HG02870 (cell line): ENCODE measurements at regions not wholly inside any gene's neighbourhood (a gene's known extent, or its start where the extent isn't known, plus 50 kb on each side); places are given as distances from the start of the nearest gene placed in this dataset.
"Not testable (repeated sequence)": the region's sequence is repeated elsewhere in the genome, so short reads cannot be mapped to it uniquely, and the experiment has no call there.

Experiments
- ATAC-seq: cut with Tn5 transposase; IDR thresholded peaks from one replicate; pipeline ENCODE4 v1.9.1; 2021; ENCODE audit warnings: mild to moderate bottlenecking, moderate library complexity; ENCODE audit not compliant: unreplicated experiment

- no peak for ATAC-seq
Measured at GRCh38 chr12:4158306-4158705, 115.3 kb upstream of the CCND2 start.

- ATAC-seq = no peak
Measured at GRCh38 chr12:4157122-4157521, 116.4 kb upstream of the CCND2 start.

DNA sequence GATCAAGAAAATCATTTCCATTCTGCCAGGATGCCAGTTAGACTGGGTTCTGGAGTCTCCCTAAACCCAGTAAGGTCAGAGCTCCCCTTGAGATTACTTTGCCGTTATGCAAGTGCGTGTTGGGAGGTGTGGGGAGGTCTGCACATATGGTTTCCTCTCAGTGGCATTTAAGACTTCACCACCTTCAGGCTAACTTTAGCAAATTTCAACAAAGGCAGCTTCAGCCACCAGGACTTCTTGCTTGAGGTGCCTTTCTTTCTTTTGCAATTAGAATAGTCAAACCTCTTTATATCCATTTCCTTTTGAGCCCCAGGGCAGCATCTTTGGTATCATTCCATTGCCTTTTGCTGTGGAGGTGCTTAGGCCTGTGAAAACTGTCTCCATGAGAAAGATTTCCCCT is 117.2 kb upstream of the CCND2 start:
- ATAC-seq = no peak

- ATAC-seq = no peak
Measured at GRCh38 chr12:4154672-4155225, 118.8 kb upstream of the CCND2 start.

DNA sequence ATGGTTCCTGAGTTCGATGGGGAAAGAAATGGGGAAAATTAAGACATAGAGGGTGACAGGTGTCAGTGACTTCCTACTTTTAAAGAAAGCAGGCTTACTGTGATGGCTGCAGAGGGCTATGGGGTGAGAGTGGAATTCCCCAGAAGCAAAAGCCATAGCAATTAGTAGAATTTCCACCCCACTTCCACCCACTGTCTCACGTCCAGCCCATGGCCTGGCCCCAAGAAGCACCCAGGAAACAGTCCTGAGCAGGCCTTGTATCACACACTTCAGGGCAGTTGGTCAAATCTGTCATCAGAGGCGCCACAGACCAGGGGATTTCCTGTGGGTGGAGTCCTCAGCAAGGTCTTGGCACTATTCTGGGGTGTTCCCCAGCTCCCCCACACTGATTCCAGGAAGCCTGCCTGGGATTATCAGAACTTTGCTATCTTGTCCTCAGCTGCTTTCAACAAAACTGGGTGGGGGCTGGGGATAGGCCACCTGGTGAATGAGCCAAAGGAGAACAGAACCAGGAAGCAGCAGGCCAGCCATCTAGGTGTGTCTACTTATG is 120.1 kb upstream of the CCND2 start:
- peak; percentile 82 for ATAC-seq

DNA sequence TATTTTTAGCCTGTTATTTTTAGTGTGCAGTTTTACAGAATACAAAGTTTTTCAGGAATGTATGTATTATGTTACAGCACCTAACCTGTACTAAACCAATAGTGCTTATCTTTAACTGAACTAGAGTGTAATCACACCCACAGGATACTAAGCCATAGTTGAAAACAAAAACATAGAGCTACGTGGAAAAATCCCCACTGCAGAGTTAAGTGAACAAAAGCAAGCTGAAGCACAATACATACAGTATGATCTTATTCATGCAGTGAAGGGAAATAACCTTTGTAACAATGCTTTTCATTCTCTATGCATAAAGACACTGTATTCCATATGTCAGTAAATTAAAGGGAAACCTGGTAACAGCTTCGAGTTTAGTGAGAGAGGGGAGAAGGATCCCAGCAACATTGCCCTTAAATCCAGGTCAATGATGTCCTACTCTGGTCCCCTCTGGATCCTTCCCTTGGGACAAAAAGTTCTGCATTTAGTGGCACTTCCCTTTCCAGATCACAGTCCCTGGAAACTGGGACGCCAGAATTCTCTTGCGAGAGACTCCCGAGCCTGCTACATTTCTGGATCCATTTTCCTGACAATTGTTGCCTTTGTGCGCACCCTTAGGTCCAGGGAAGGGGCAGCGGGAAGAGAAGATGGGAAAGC is 121.3 kb upstream of the CCND2 start:
- no peak for ATAC-seq

- no peak for ATAC-seq
Measured at GRCh38 chr12:4151362-4152121, 122.0 kb upstream of the CCND2 start.

DNA sequence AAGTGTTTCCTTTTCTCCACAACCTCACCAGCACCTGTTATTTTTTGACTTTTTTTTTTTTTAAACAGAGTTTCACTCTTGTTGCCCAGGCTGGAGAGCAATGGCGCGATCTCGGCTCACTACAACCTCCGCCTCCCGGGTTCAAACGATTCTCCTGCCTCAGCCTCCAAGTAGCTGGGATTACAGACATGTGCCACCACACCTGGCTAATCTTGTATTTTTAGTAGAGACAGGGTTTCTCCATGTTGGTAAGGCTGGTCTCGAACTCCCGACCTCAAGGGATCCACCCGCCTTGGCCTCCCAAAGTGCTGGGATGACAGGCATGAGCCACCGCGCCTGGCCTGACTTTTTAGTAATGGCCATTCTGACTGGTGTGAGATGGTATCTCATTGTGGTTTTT is 123.2 kb upstream of the CCND2 start:
- not testable (repeated sequence) for ATAC-seq

- peak; percentile 41 for ATAC-seq
Measured at GRCh38 chr12:4148418-4149056, 125.0 kb upstream of the CCND2 start.

DNA sequence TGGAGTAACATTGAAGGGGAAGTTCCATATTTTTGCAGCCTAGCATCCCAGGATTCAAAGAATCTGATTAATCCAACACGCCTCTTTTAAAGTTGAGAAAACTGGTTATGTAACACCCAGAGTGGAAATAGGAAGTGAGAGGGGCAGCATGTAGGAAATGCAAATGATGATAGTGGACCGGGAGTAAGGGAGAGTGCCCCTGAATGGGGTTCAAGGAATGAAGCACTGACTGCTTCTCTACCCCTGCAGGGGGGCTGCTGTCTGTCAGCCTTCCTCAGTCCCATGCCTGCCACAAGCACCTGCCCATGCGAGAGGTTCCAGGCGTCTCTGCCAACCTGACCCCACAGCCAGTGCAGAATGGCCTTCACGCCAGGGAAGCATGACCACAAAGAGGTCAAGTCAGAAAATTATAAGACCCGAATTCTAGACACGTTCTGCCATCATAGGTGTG is 126.5 kb upstream of the CCND2 start:
- no peak for ATAC-seq

- ATAC-seq = no peak
Measured at GRCh38 chr12:4145990-4146859, 127.3 kb upstream of the CCND2 start.

DNA sequence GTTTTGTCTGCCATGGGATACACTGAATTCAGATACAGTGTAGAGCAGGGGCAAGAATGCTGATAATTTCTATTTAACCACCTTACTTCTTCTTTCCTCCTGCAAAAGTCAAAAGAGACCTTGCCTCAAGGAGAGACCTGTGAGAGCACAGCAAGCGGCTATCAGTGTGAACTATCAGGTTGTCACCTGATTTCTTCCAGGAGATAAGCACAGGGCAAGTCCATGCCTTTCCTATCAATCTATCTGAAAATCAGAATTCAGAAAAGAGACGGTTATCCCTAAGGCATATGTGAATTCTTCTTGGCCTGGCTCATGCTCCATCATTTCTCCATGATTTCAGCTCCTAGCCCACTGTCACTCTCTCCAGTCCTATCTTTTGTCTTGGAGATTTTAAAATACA is 128.9 kb upstream of the CCND2 start:
- ATAC-seq = no peak

DNA sequence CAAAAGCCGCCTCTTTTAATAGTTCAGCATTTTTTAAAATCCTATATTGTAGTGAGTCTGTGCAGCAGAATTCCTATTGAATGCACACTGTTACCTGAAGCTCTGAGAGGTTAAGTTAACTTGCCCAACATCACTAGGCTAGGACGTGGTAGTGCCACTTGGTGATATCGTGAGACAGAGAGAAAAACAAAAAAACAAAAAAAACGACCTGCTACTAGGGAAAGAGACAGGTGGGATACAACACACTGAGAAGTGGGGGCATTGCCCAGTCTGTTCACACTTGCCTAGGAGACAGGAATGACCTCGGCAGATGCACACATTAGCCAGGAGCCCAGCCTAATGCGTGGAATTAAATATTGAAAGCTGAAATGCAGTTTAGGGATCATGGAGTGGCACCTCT is 129.7 kb upstream of the CCND2 start:
- ATAC-seq = no peak

DNA sequence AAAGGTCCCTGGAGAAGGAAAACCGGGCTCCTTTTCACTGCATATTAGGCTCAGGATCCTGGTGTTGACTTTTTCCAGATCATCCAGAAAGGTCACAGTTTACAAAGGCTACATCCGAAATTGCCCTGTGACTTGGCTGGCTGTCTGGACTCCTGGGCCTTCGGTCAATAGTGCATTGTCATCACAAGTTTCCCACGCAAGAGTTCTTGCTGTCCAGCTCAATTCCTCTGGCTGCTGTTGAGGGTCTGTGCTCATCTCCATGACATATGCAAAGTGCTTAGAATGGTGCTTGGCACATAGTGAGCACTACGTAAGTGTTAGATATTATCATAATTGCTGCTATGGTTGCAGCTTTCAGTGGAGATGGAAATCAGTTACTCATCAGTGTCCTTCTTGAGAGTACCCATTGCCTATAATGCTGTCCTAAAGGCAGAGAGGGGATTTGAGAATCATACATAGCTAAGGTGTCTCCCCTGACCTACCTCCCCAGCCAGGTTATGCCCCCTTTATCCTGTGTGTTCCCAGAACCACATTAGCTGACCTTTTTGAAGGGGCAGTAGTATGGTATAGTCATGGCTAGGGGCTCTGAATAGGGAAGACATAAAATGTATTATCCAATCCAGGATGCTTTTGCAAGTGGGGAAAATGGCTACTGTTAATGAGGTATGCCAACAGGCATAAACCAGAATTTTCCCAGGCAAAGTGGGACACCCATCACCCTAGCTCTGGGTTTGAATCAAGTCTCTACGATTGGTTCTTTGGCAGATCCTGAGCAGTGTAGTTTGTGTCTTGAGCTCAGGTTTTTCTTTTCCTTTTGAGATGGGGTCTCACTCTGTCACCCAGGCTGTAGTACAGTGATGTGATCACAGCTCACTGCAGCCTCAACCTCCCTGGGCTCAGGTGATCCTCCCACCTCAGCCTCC is 132.0 kb upstream of the CCND2 start:
- ATAC-seq = no peak

DNA sequence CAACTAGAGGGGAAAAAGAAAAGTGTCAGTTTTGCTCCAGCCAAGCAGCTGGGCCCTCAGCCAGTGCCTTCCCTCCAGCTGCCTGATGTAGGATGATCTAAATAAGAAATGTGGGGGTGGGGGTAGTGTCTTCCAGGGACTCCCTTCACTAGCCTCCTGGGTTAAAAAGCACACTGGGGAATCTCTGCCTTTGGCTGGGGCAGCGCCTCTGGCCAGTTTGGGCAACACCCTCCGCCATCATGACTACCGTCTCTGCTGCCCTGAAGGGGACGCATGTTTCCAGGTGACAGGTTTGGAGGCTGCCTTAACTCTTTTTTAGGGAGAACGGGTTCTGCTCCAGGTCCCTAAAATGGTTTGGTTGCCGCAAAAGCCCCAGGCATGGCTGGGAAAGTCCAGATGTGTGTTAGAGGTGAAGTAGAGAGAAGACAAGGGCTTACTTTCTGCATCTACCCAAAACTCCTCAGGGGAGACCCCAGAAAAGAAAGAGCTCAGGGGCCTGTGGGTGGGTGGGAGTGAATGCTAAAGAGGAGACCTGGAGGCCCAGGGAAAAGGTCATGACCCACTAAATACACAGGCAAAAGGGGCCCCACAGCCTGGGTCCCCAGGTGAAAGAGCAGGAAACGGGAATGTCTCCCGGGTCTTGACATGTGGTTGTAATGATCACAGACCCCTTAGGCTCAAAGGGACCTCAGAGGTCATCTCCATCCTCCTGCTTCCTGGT is 132.8 kb upstream of the CCND2 start:
- ATAC-seq = no peak

DNA sequence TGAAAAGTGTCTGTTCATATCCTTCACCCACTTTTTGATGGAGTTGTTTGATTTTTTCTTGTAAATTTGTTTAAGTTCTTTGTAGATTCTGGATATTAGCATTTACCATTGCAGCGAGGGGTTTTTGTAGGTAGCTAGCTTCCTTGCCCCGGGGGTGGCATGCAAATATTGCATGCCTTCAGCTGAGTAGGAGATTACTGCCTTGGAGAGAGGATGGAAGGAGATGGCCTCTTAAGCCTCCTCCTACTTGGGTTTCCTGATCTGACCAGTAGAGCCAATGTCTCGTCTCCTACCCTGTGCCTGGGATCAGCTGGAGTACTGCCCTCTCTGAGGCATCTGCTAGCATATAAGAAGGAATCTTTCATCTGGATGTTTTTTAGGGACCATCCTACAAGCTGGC is 134.4 kb upstream of the CCND2 start:
- ATAC-seq = no peak

GRCh38 chr12:4138532-4138931 is 135.0 kb upstream of the CCND2 start:
- ATAC-seq = not testable (repeated sequence)

DNA sequence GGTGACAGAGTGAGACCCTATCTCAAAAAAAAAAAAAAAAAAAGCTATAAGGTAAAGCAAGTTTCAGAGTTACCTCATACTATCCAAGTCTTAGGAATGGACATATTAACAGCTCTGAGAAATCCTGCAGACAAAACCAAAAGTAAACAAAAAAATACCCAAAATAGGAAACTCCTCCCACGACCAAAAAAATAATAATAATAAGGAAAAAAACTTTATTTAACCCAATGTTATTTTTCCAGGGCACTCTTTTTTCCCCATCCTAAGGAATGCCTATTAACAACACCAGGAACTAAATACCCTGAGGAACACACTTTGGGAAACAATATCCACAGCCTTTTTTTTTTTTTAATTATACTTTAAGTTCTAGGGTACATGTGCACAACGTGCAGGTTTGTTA is 135.5 kb upstream of the CCND2 start:
- no peak for ATAC-seq

DNA sequence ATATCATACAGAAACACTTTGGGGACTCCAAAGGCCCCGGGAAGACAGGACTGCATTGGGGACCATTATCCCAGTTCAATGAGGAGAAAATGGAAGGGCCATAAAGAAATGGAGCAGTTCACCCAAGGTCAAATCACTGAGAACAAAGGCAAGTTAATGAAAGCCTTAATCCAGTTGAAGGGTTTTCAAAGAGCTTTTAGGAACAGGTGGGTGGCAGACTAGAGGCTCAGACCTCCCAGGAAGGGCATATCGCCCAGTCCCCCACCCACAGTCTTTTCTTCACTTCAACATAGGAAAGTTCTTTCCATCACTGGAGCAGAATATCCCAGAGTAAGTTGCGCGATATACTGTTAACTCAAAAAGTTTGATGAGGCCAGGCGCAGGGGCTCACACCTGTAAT is 136.1 kb upstream of the CCND2 start:
- ATAC-seq = no peak
